ENCODE measurements at regions not wholly inside any gene's neighbourhood (a gene's known extent, or its start where the extent isn't known, plus 50 kb on each side); places are given as distances from the start of the nearest gene placed in this dataset.
"Not testable (repeated sequence)": the region's sequence is repeated elsewhere in the genome, so short reads cannot be mapped to it uniquely, and the experiment has no call there.

DNA sequence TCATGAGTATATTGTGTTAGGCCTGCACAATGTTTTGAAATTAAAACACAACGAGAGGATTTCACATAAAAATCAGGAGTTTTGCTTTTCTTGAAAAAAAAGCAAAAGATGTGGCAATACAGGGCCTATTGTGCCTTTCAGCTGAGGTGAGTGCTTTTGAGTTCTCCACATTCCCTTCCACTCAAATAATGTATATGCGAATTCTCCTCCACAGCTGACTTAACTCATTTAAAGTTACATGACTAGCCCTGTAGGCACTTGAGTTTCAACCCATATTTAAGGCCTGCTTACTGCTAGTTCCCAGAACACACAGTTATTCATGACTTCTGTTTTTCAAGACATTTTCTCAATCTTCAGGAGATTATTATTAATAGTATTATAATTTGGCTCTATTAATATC lies 353.1 kb downstream of the NUP35 start:
- WGBS, 5 donors = 71 to 89% (median 80%) methylated on average over 2 of the region's 2 CpGs
- H3K4me3 ChIP-seq = no peak overlapping the region
- intact Hi-C loops (cut with DNase I; ENCODE audit: low total_unique reads) = no loop called here

DNA sequence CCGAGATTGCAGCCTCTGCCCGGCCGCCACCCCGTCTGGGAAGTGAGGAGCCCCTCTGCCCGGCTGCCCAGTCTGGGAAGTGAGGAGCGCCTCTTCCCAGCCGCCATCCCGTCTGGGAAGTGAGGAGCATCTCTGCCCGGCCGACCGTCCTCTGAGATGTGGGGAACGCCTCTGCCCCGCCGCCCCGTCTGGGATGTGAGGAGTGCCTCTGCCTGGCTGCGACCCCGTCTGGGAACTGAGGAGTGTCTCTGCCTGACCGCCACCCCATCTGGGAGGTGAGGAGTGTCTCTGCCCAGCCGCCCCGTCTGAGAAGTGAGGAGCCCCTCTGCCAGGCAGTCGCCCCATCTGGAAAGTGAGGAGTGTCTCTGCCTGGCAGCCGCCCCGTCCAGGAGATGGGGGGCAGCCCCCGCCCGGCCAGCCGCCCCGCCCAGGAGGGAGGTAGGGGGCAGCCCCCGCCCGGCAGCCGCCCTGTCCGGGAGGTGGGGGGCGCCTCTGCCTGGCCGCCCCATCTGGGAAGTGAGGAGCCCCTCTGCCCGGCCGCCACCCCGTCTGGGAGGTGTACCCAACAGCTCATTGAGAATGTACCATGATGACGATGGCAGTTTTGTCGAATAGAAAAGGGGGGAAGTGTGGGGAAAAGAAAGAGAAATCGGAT lies 354.8 kb downstream of the NUP35 start:
- DNase-seq; H3K27me3 ChIP-seq; H3K27ac ChIP-seq; H3K4me1 ChIP-seq; H3K36me3 ChIP-seq; intact Hi-C loops (cut with DNase I; ENCODE audit: low total_unique reads); H3K4me3 ChIP-seq: not testable (repeated sequence)
- peaks cover 0 to 15% (median 7%) of the 10 kb centered on the region in 4 donors for H3K9me3 ChIP-seq
- WGBS, 5 donors = 94 to 98% (median 97%) methylated on average over 14 to 39 of the region's 39 CpGs

More for the DNA sequence above, 353.1 kb downstream of the NUP35 start:
- Histone ChIP-seq H3K9me3 (peaks cover 0 to 15% (median 7%) of the 10 kb centered on the region in 4 donors), H3K4me1 (no peaks in the 10 kb centered on the region), H3K27ac (no peak overlapping the region), H3K36me3 (no peaks in the 10 kb centered on the region), H3K27me3 (no peaks in the 10 kb centered on the region)
- no peak for TF ChIP-seq POLR2AphosphoS5 (IDR thresholded peaks at IDR 0.05)
- no peak for TF ChIP-seq POLR2A (IDR thresholded peaks at IDR 0.05)
- TF ChIP-seq EP300 (IDR thresholded peaks at IDR 0.05) = no peak
- TF ChIP-seq, protein P1, sequence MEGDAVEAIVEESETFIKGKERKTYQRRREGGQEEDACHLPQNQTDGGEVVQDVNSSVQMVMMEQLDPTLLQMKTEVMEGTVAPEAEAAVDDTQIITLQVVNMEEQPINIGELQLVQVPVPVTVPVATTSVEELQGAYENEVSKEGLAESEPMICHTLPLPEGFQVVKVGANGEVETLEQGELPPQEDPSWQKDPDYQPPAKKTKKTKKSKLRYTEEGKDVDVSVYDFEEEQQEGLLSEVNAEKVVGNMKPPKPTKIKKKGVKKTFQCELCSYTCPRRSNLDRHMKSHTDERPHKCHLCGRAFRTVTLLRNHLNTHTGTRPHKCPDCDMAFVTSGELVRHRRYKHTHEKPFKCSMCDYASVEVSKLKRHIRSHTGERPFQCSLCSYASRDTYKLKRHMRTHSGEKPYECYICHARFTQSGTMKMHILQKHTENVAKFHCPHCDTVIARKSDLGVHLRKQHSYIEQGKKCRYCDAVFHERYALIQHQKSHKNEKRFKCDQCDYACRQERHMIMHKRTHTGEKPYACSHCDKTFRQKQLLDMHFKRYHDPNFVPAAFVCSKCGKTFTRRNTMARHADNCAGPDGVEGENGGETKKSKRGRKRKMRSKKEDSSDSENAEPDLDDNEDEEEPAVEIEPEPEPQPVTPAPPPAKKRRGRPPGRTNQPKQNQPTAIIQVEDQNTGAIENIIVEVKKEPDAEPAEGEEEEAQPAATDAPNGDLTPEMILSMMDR (IDR thresholded peaks at IDR 0.05) = no peak
- no peak for DNase-seq

DNA sequence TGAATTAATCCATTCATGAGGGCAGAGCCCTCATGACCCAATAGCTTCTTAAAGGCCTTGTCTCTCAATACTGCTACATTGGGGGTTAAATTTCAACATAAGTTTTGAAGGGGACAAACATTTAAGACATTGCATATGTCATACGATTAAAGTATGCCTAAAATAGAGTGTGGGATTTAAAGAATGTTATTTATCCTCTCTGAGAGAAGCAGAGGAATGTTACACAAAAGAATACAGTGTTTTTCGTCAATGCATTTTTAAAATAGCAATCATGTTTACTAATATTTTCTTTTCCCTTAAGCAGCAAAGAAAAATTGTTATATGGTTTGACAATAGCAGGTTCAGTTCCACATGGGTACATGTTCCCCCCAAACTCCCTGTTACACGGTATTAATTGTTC lies 363.1 kb downstream of the NUP35 start:
- 41 to 81% (median 79%) methylated on average over 3 of the region's 3 CpGs for WGBS, 5 donors
- Histone ChIP-seq H3K27me3 (no peaks in the 10 kb centered on the region), H3K27ac (no peak overlapping the region), H3K9me3 (no peaks in the 10 kb centered on the region), H3K4me3 (no peak overlapping the region), H3K4me1 (peaks cover 0 to 5% (median 0%) of the 10 kb centered on the region in 4 donors), H3K36me3 (no peaks in the 10 kb centered on the region)
- no peak for DNase-seq
- TF ChIP-seq, protein P1 (IDR thresholded peaks at IDR 0.05) = no peak
- TF ChIP-seq POLR2AphosphoS5 (IDR thresholded peaks at IDR 0.05) (no peak), EP300 (IDR thresholded peaks at IDR 0.05) (no peak)
- intact Hi-C loops (cut with DNase I; ENCODE audit: low total_unique reads) = no loop called here

DNA sequence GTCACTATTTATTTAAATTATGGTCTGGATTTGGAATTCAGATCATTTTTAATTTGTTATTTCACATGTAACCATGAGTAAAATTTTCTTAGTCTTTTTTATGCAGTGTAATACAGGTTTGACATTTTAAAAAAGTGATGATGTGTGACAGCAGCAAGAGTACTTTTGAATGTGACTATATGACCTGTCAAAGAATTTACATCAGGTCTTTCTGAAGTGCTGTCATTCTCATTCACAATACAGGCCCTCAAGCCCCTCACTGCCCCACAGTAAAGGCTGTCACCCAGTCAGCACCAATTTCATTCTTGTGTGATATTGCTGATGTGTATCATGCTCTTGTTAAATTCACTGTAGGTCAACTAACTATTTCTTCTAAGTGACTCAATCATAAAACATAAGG lies 364.2 kb downstream of the NUP35 start:
- Histone ChIP-seq H3K36me3 (no peaks in the 10 kb centered on the region), H3K27ac (no peak overlapping the region), H3K27me3 (no peaks in the 10 kb centered on the region), H3K4me3 (no peak overlapping the region), H3K9me3 (no peaks in the 10 kb centered on the region), H3K4me1 (peaks cover 0 to 5% (median 0%) of the 10 kb centered on the region in 4 donors)
- TF ChIP-seq, protein P1 (IDR thresholded peaks at IDR 0.05) = no peak
- TF ChIP-seq POLR2AphosphoS5 (IDR thresholded peaks at IDR 0.05) = no peak
- no peak for TF ChIP-seq EP300 (IDR thresholded peaks at IDR 0.05)
- no peak for TF ChIP-seq POLR2A (IDR thresholded peaks at IDR 0.05)
- DNase-seq = no peak
- intact Hi-C loops (cut with DNase I; ENCODE audit: low total_unique reads) = no loop called here

DNA sequence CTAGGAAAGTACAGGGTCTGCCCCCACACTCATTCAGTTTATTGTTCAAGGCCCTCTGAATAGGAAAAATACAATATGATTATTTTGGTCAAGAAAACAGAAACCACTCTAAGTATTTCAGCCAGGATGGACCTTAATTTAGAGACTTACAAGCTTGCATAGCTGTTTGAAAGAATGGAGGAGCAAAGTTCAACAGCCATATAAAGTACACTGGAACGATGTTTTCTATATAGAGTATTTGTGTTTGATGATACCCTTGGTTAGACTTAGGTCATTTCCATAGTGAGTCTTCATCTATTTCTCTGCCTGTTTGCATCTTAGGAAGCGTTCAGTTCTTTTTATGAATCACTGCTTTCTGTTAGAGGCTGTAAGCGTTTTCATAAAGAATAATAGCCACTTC lies 366.2 kb downstream of the NUP35 start:
- Histone ChIP-seq H3K36me3 (no peaks in the 10 kb centered on the region), H3K9me3 (no peaks in the 10 kb centered on the region), H3K27ac (no peak overlapping the region), H3K4me3 (no peak overlapping the region), H3K4me1 (peaks cover 0 to 5% (median 0%) of the 10 kb centered on the region in 4 donors), H3K27me3 (no peaks in the 10 kb centered on the region)
- intact Hi-C loops (cut with DNase I; ENCODE audit: low total_unique reads) = no loop called here
- WGBS, 5 donors = 48 to 73% (median 62%) methylated on average over 3 of the region's 3 CpGs
- DNase-seq = no peak
- TF ChIP-seq EP300 (IDR thresholded peaks at IDR 0.05) = no peak
